GM23338 (cell line): ENCODE measurements at regions not wholly inside any gene's neighbourhood (a gene's known extent, or its start where the extent isn't known, plus 50 kb on each side); places are given as distances from the start of the nearest gene placed in this dataset.
"Not testable (repeated sequence)": the region's sequence is repeated elsewhere in the genome, so short reads cannot be mapped to it uniquely, and the experiment has no call there.

Experiments
- ATAC-seq: fragments of 200-7000 bp; cut with Tn5 transposase; 3 replicates; pipeline ENCODE4 v1.9.1; 2020
- DNase-seq: peaks from one replicate; pipeline ENCODE4 v3.0.0-alpha.2; 2015; ENCODE audit warnings: low spot score
- H2AFZ ChIP-seq: fragments of 200-600 bp; sonication (generic); 2 replicates; pipeline ENCODE4 v1.8.0; 2016; ENCODE audit warnings: antibody characterized with exemption, mild to moderate bottlenecking, moderate library complexity
- H3F3A ChIP-seq: fragments of 200-600 bp; sonication (generic); replicated peaks from 2 replicates; pipeline ENCODE4 v1.8.0; 2017; ENCODE audit warnings: antibody characterized with exemption, mixed run types, low read depth
- H3K27ac ChIP-seq: fragments of 200-600 bp; sonication (generic); 2 replicates; pipeline ENCODE4 v1.6.1; 2016; ENCODE audit warnings: low read depth
- H3K27me3 ChIP-seq: fragments of 200-600 bp; sonication (generic); 2 replicates; pipeline ENCODE4 v1.8.0; 2016; ENCODE audit warnings: mild to moderate bottlenecking, mixed run types, moderate library complexity; ENCODE audit not compliant: insufficient read depth
- H3K36me3 ChIP-seq: fragments of 200-600 bp; sonication (generic); 2 replicates; pipeline ENCODE4 v1.8.0; 2016; ENCODE audit warnings: mild to moderate bottlenecking; ENCODE audit not compliant: insufficient read depth
- H3K4me1 ChIP-seq: fragments of 200-600 bp; sonication (generic); 2 replicates; pipeline ENCODE4 v1.8.0; 2016; ENCODE audit warnings: mild to moderate bottlenecking, moderate library complexity; ENCODE audit not compliant: insufficient read depth
- H3K4me2 ChIP-seq: fragments of 200-600 bp; sonication (generic); 2 replicates; pipeline ENCODE4 v1.7.1; 2017; ENCODE audit warnings: mixed run types
- H3K4me3 ChIP-seq: fragments of 200-600 bp; sonication (generic); 2 replicates; pipeline ENCODE4 v1.6.1; 2016; ENCODE audit warnings: mixed run types
- H3K79me2 ChIP-seq: fragments of 200-600 bp; sonication (generic); replicated peaks from 2 replicates; pipeline ENCODE4 v1.8.0; 2017; ENCODE audit warnings: mild to moderate bottlenecking; ENCODE audit not compliant: insufficient read depth
- H3K9me2 ChIP-seq: fragments of 200-600 bp; sonication (generic); 2 replicates; pipeline ENCODE4 v1.8.0; 2017; ENCODE audit not compliant: insufficient read depth
- H4K20me1 ChIP-seq: fragments of 200-600 bp; sonication (generic); replicated peaks from 2 replicates; pipeline ENCODE4 v1.8.0; 2017; ENCODE audit warnings: mild to moderate bottlenecking; ENCODE audit not compliant: insufficient read depth
- H3K27ac Mint-ChIP-seq: 2 replicates; pipeline ENCODE4 v1.8.0; 2020; ENCODE audit warnings: inconsistent platforms, mild to moderate bottlenecking, moderate library complexity, mixed read lengths
- H3K27me3 Mint-ChIP-seq: 3 replicates; pipeline ENCODE4 v1.8.0; 2022; ENCODE audit warnings: low read depth, mild to moderate bottlenecking, moderate library complexity, mixed read lengths, inconsistent platforms; ENCODE audit not compliant: insufficient read depth, poor library complexity
- H3K36me3 Mint-ChIP-seq: 3 replicates; pipeline ENCODE4 v1.8.0; 2021; ENCODE audit warnings: low read depth, mild to moderate bottlenecking, inconsistent platforms, moderate library complexity, mixed read lengths
- H3K4me1 Mint-ChIP-seq: 3 replicates; pipeline ENCODE4 v1.8.0; 2020; ENCODE audit warnings: mild to moderate bottlenecking, inconsistent platforms, mixed read lengths
- H3K4me3 Mint-ChIP-seq: 3 replicates; pipeline ENCODE4 v1.8.0; 2021; ENCODE audit warnings: moderate library complexity, mild to moderate bottlenecking, inconsistent platforms, mixed read lengths
- H3K9me3 Mint-ChIP-seq: 3 replicates; pipeline ENCODE4 v1.8.0; 2020; ENCODE audit warnings: moderate library complexity, mild to moderate bottlenecking, inconsistent platforms, mixed read lengths
- CREB1 ChIP-seq: fragments of 250-450 bp; sonication (Bioruptor Pico); IDR thresholded peaks from 2 replicates; pipeline ENCODE4 v1.5.0; 2020; ENCODE audit warnings: low read depth, mild to moderate bottlenecking, moderate library complexity
- EZH2 ChIP-seq: fragments of 200-600 bp; sonication (generic); IDR thresholded peaks from one replicate; pipeline ENCODE4 v1.8.0; 2017; ENCODE audit warnings: antibody characterized with exemption, mild to moderate bottlenecking, low read depth; ENCODE audit not compliant: unreplicated experiment
- EZH2phosphoT487 ChIP-seq: fragments of 200-600 bp; sonication (generic); IDR thresholded peaks from one replicate; pipeline ENCODE4 v1.8.1; 2018; ENCODE audit warnings: antibody characterized with exemption; ENCODE audit not compliant: unreplicated experiment
- JUNB ChIP-seq: IDR thresholded peaks from one replicate; pipeline ENCODE4 v1.6.1; 2016; ENCODE audit warnings: antibody characterized with exemption; ENCODE audit not compliant: unreplicated experiment
- ZNF114 ChIP-seq: fragments of 250-450 bp; sonication (Bioruptor Pico); IDR thresholded peaks from 2 replicates; pipeline ENCODE4 v1.5.0; 2020; ENCODE audit warnings: mild to moderate bottlenecking, moderate library complexity
- ZNF331 ChIP-seq: fragments of 250-450 bp; sonication (Bioruptor Pico); IDR thresholded peaks from 2 replicates; pipeline ENCODE4 v1.5.0; 2020; ENCODE audit warnings: low read depth, mild to moderate bottlenecking, moderate library complexity
- TF ChIP-seq, protein P1 (sequence below), 2 experiments: fragments of 200-600 bp in 1 of 2; sonication (generic) in 1 of 2; conservative IDR thresholded peaks; 2 replicates each; pipeline versions ENCODE4 v1.5.1 to v1.6.1; 2016 to 2017; ENCODE audit warnings: antibody characterized with exemption in 2 of 2, low read depth in 2 of 2, mild to moderate bottlenecking in 2 of 2, moderate library complexity in 1 of 2
- TF ChIP-seq, protein P2 (sequence below): IDR thresholded peaks from 2 replicates; pipeline ENCODE4 v1.6.1; 2016; ENCODE audit warnings: antibody characterized with exemption
- TF ChIP-seq, protein P3 (sequence below): fragments of 250-450 bp; sonication (Bioruptor Pico); IDR thresholded peaks from 2 replicates; pipeline ENCODE4 v1.5.0; 2020; ENCODE audit warnings: mild to moderate bottlenecking, moderate library complexity
- TF ChIP-seq, protein P4 (sequence below): IDR thresholded peaks from one replicate; pipeline ENCODE4 v1.6.1; 2018; ENCODE audit warnings: antibody characterized with exemption; ENCODE audit not compliant: unreplicated experiment

DNA sequence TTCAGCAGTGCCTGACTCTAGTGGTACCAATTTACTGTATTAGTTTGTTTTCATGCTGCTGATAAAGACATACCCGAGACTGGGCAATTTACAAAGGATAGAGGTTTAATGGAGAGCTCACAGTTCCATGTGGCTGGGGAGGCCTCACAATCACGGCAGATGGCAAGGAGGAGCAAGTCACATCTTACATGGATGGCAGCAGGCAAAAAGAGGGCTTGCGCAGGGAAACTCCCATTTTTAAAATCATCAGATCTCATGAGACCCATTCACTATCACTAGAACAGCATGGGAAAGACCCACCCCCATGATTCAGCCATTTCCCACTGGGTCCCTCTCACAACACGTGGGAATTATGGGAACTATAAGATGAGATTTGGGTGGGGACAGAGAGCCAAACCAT, 243.7 kb upstream of the KLF3 start:
- not testable (repeated sequence) for H3K36me3 ChIP-seq, H2AFZ ChIP-seq, H3K27ac ChIP-seq, H3K4me3 Mint-ChIP-seq, DNase-seq, H3K4me3 ChIP-seq, ATAC-seq, H3K4me2 ChIP-seq, H3K27ac Mint-ChIP-seq, H3K27me3 Mint-ChIP-seq, H3K9me2 ChIP-seq, H3F3A ChIP-seq, H3K27me3 ChIP-seq, H4K20me1 ChIP-seq, H3K79me2 ChIP-seq
- H3K9me3 Mint-ChIP-seq, result peaks cover 18% of the 10 kb centered on the region
- H3K4me1 ChIP-seq, result peaks cover 29% of the 10 kb centered on the region
- peaks cover 27% of the 10 kb centered on the region for H3K4me1 Mint-ChIP-seq
- H3K36me3 Mint-ChIP-seq, result peaks cover 11% of the 10 kb centered on the region; the same call in 2 of the 3 replicates

DNA sequence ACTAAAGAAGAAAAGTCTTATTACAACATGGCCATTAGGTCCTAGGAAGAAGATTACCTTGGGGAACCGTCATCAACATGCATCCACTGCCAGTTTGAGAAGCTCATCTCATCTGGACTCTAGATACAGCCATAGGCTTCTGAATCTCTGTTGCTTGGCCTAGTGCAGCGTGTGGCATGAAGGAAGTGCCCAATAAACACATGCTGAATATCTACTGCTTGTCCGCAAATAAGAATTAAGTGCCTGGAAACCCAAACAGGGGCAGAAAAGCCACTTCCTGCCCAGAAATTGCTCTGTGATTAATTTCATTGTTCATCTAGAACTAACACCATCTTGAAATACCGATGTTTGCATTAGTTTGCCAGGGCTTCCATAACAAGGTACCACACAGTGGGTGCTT, 241.1 kb upstream of the KLF3 start:
- DNase-seq (no peak), ATAC-seq (no peak)
- Histone ChIP-seq H3K27ac (no peak overlapping the region), H3K4me2 (no peak overlapping the region), H3K4me3 (no peak overlapping the region), H4K20me1 (no peaks in the 10 kb centered on the region), H3K79me2 (no peaks in the 10 kb centered on the region), H3K36me3 (no peaks in the 10 kb centered on the region), H3K4me1 (peaks cover 24% of the 10 kb centered on the region), H3K9me2 (peaks cover 5% of the 10 kb centered on the region; the same call in 1 of the 2 replicates), H3K27me3 (no peaks in the 10 kb centered on the region), H2AFZ (peak overlapping the region; percentile 95; the same call in 1 of the 2 replicates), H3F3A (no peaks in the 10 kb centered on the region)
- H3K27ac Mint-ChIP-seq, result no peak overlapping the region
- H3K9me3 Mint-ChIP-seq, result peaks cover 18% of the 10 kb centered on the region
- H3K4me3 Mint-ChIP-seq, result no peak overlapping the region
- peaks cover 3% of the 10 kb centered on the region for H3K27me3 Mint-ChIP-seq
- peaks cover 21% of the 10 kb centered on the region for H3K4me1 Mint-ChIP-seq
- peaks cover 11% of the 10 kb centered on the region; the same call in 2 of the 3 replicates for H3K36me3 Mint-ChIP-seq
- TF ChIP-seq, protein P1, sequence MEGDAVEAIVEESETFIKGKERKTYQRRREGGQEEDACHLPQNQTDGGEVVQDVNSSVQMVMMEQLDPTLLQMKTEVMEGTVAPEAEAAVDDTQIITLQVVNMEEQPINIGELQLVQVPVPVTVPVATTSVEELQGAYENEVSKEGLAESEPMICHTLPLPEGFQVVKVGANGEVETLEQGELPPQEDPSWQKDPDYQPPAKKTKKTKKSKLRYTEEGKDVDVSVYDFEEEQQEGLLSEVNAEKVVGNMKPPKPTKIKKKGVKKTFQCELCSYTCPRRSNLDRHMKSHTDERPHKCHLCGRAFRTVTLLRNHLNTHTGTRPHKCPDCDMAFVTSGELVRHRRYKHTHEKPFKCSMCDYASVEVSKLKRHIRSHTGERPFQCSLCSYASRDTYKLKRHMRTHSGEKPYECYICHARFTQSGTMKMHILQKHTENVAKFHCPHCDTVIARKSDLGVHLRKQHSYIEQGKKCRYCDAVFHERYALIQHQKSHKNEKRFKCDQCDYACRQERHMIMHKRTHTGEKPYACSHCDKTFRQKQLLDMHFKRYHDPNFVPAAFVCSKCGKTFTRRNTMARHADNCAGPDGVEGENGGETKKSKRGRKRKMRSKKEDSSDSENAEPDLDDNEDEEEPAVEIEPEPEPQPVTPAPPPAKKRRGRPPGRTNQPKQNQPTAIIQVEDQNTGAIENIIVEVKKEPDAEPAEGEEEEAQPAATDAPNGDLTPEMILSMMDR (conservative IDR thresholded peaks at IDR 0.05; ENCODE audit: low read depth in 2 of 2), result no peak
- TF ChIP-seq, protein P2, sequence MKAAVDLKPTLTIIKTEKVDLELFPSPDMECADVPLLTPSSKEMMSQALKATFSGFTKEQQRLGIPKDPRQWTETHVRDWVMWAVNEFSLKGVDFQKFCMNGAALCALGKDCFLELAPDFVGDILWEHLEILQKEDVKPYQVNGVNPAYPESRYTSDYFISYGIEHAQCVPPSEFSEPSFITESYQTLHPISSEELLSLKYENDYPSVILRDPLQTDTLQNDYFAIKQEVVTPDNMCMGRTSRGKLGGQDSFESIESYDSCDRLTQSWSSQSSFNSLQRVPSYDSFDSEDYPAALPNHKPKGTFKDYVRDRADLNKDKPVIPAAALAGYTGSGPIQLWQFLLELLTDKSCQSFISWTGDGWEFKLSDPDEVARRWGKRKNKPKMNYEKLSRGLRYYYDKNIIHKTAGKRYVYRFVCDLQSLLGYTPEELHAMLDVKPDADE, result no peak
- no peak for TF ChIP-seq ZNF114 (CRISPR knock-in tag)
- TF ChIP-seq CREB1, result no peak
- TF ChIP-seq EZH2, result no peak
- TF ChIP-seq, protein P3, sequence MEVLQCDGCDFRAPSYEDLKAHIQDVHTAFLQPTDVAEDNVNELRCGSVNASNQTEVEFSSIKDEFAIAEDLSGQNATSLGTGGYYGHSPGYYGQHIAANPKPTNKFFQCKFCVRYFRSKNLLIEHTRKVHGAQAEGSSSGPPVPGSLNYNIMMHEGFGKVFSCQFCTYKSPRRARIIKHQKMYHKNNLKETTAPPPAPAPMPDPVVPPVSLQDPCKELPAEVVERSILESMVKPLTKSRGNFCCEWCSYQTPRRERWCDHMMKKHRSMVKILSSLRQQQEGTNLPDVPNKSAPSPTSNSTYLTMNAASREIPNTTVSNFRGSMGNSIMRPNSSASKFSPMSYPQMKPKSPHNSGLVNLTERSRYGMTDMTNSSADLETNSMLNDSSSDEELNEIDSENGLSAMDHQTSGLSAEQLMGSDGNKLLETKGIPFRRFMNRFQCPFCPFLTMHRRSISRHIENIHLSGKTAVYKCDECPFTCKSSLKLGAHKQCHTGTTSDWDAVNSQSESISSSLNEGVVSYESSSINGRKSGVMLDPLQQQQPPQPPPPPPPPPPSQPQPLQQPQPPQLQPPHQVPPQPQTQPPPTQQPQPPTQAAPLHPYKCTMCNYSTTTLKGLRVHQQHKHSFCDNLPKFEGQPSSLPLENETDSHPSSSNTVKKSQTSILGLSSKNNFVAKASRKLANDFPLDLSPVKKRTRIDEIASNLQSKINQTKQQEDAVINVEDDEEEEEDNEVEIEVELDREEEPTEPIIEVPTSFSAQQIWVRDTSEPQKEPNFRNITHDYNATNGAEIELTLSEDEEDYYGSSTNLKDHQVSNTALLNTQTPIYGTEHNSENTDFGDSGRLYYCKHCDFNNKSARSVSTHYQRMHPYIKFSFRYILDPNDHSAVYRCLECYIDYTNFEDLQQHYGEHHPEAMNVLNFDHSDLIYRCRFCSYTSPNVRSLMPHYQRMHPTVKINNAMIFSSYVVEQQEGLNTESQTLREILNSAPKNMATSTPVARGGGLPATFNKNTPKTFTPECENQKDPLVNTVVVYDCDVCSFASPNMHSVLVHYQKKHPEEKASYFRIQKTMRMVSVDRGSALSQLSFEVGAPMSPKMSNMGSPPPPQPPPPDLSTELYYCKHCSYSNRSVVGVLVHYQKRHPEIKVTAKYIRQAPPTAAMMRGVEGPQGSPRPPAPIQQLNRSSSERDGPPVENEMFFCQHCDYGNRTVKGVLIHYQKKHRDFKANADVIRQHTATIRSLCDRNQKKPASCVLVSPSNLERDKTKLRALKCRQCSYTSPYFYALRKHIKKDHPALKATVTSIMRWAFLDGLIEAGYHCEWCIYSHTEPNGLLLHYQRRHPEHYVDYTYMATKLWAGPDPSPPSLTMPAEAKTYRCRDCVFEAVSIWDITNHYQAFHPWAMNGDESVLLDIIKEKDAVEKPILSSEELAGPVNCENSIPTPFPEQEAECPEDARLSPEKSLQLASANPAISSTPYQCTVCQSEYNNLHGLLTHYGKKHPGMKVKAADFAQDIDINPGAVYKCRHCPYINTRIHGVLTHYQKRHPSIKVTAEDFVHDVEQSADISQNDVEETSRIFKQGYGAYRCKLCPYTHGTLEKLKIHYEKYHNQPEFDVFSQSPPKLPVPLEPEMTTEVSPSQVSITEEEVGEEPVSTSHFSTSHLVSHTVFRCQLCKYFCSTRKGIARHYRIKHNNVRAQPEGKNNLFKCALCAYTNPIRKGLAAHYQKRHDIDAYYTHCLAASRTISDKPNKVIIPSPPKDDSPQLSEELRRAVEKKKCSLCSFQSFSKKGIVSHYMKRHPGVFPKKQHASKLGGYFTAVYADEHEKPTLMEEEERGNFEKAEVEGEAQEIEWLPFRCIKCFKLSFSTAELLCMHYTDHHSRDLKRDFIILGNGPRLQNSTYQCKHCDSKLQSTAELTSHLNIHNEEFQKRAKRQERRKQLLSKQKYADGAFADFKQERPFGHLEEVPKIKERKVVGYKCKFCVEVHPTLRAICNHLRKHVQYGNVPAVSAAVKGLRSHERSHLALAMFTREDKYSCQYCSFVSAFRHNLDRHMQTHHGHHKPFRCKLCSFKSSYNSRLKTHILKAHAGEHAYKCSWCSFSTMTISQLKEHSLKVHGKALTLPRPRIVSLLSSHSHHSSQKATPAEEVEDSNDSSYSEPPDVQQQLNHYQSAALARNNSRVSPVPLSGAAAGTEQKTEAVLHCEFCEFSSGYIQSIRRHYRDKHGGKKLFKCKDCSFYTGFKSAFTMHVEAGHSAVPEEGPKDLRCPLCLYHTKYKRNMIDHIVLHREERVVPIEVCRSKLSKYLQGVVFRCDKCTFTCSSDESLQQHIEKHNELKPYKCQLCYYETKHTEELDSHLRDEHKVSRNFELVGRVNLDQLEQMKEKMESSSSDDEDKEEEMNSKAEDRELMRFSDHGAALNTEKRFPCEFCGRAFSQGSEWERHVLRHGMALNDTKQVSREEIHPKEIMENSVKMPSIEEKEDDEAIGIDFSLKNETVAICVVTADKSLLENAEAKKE (CRISPR knock-in tag), result no peak
- no peak for TF ChIP-seq ZNF331 (CRISPR knock-in tag)
- TF ChIP-seq, protein P4, sequence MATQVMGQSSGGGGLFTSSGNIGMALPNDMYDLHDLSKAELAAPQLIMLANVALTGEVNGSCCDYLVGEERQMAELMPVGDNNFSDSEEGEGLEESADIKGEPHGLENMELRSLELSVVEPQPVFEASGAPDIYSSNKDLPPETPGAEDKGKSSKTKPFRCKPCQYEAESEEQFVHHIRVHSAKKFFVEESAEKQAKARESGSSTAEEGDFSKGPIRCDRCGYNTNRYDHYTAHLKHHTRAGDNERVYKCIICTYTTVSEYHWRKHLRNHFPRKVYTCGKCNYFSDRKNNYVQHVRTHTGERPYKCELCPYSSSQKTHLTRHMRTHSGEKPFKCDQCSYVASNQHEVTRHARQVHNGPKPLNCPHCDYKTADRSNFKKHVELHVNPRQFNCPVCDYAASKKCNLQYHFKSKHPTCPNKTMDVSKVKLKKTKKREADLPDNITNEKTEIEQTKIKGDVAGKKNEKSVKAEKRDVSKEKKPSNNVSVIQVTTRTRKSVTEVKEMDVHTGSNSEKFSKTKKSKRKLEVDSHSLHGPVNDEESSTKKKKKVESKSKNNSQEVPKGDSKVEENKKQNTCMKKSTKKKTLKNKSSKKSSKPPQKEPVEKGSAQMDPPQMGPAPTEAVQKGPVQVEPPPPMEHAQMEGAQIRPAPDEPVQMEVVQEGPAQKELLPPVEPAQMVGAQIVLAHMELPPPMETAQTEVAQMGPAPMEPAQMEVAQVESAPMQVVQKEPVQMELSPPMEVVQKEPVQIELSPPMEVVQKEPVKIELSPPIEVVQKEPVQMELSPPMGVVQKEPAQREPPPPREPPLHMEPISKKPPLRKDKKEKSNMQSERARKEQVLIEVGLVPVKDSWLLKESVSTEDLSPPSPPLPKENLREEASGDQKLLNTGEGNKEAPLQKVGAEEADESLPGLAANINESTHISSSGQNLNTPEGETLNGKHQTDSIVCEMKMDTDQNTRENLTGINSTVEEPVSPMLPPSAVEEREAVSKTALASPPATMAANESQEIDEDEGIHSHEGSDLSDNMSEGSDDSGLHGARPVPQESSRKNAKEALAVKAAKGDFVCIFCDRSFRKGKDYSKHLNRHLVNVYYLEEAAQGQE, result no peak
- TF ChIP-seq JUNB, result no peak
- TF ChIP-seq EZH2phosphoT487, result no peak
